ENCODE measurements at regions not wholly inside any gene's neighbourhood (a gene's known extent, or its start where the extent isn't known, plus 50 kb on each side); places are given as distances from the start of the nearest gene placed in this dataset.

DNA sequence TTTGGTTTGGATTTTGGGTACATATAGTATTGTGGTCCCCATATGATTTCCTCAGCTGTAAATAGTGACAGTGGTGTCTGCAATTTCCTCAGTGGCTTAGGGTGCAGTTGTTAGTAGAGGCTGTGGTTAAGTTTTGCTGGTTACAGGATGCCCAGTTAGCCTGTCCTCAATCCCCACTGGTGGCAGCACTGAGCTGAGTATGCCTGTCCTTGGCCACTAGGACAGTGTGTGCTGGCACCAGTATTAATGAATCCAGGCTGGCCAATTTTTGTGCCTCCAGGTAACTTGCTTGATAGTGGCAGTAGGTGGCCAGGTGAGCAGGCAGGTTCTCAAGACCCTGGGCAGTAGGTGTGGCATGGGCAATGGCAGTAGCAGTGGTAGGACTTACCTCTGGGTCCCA, 973.1 kb downstream of the TMEM182 start:
- Histone ChIP-seq H3K79me1 (ENCODE audit: low read depth, low read length) (no peaks in the 10 kb centered on the region), H2BK15ac (ENCODE audit: low read length) (no peak overlapping the region), H2AK5ac (ENCODE audit: low read depth, low read length) (no peak overlapping the region), H3K4me2 (ENCODE audit: insufficient read depth in 1 of 2, low read depth in 2 of 2, low read length in 2 of 2) (no peak overlapping the region), H2BK20ac (ENCODE audit: low read length) (no peak overlapping the region), H2BK12ac (ENCODE audit: low read depth, low read length) (no peak overlapping the region), H3K18ac (ENCODE audit: extremely low read depth, low read length) (no peak overlapping the region), H3K23ac (ENCODE audit: insufficient read length) (no peak overlapping the region), H3K14ac (ENCODE audit: insufficient read length) (no peak overlapping the region), H3K4ac (replicated peaks; ENCODE audit: insufficient read length, low read depth, low read length) (no peak overlapping the region), H3K56ac (replicated peaks; ENCODE audit: insufficient read length, low read depth, low read length) (no peak overlapping the region), H4K20me1 (replicated peaks in 1 of 2; ENCODE audit: control insufficient read depth in 1 of 2, insufficient read depth in 2 of 2, low read length in 2 of 2) (no peaks in the 10 kb centered on the region), H3K4me1 (replicated peaks in 1 of 4; ENCODE audit: control insufficient read depth in 3 of 4, insufficient read depth in 4 of 4, low read length in 3 of 4) (no peaks in the 10 kb centered on the region), H3K23me2 (ENCODE audit: low read depth, low read length) (no peaks in the 10 kb centered on the region), H3K9ac (replicated peaks in 1 of 4; ENCODE audit: extremely low read depth in 1 of 4, low read depth in 3 of 4, low read length in 3 of 4) (no peak overlapping the region), H3K27ac (ENCODE audit: low read depth, low read length) (no peak overlapping the region), H3K36me3 (ENCODE audit: control insufficient read depth in 2 of 4, insufficient read depth in 4 of 4, low read length in 3 of 4) (no peaks in the 10 kb centered on the region), H2BK120ac (replicated peaks; ENCODE audit: low read depth, low read length) (no peak overlapping the region), H2BK5ac (ENCODE audit: low read depth, low read length) (no peak overlapping the region), H2AFZ (ENCODE audit: low read length) (no peak overlapping the region), H3K4me3 (ENCODE audit: extremely low read depth in 1 of 4, insufficient read depth in 2 of 4, low read depth in 3 of 4, low read length in 4 of 4) (no peak overlapping the region), H3K27me3 (replicated peaks in 1 of 4; ENCODE audit: control insufficient read depth in 3 of 4, extremely low read depth in 1 of 4, insufficient read depth in 3 of 4, low read length in 3 of 4) (no peaks in the 10 kb centered on the region), H4K8ac (ENCODE audit: extremely low read depth, insufficient read depth, low read length) (no peak overlapping the region), H3K9me3 (ENCODE audit: insufficient read depth in 2 of 2, low read depth in 1 of 2, low read length in 1 of 2) (no peaks in the 10 kb centered on the region), H3K79me2 (ENCODE audit: control insufficient read depth in 1 of 2, insufficient read depth in 2 of 2, low read length in 2 of 2) (no peaks in the 10 kb centered on the region), H4K91ac (replicated peaks; ENCODE audit: insufficient read length, low read length) (peak overlapping the region; percentile 54), H4K5ac (ENCODE audit: insufficient read length, low read depth, low read length) (no peak overlapping the region)
- no peak for TF ChIP-seq POU5F1 (IDR thresholded peaks at IDR 0.05; ENCODE audit: low read depth, low read length)
- no peak for TF ChIP-seq SP2 (IDR thresholded peaks at IDR 0.05; ENCODE audit: low read length)
- peak; percentile 50 to 61 for TF ChIP-seq RAD21 (IDR thresholded peaks at IDR 0.05 in 1 of 2, conservative IDR thresholded peaks at IDR 0.05 in 1 of 2; ENCODE audit: low read depth in 2 of 2, low read length in 2 of 2)
- no peak for TF ChIP-seq RFX5 (IDR thresholded peaks at IDR 0.05; ENCODE audit: borderline replicate concordance, low read depth, low read length)
- peak; percentile 70 to 94 (median 73) for TF ChIP-seq CTCF (IDR thresholded peaks at IDR 0.05; ENCODE audit: control extremely low read depth in 1 of 3, insufficient read depth in 1 of 3, low read depth in 1 of 3, low read length in 3 of 3)
- TF ChIP-seq EGR1 (IDR thresholded peaks at IDR 0.05; ENCODE audit: borderline replicate concordance, low read depth, low read length) = no peak
- TF ChIP-seq YY1 (IDR thresholded peaks at IDR 0.05; ENCODE audit: low read depth, low read length) = no peak
- no peak for FAIRE-seq
- DNase-seq (ENCODE audit: low read depth in 1 of 2, low spot score in 2 of 2) = peak in 1 of 2 experiments; percentile 48
- POLR2A ChIA-PET (ENCODE audit: partially characterized antibody) = no interaction called here
- CTCF ChIA-PET (ENCODE audit: partially characterized antibody) = interaction anchor here (0.7 to 1.7 kb wide), 6 partner anchors 9 to 28 kb away, joined by 3 to 5 read pairs (median 4); no protein-coding TSS in a partner anchor

Data from H1 (cell line).